ENCODE measurements at regions not wholly inside any gene's neighbourhood (a gene's known extent, or its start where the extent isn't known, plus 50 kb on each side); places are given as distances from the start of the nearest gene placed in this dataset.

DNA sequence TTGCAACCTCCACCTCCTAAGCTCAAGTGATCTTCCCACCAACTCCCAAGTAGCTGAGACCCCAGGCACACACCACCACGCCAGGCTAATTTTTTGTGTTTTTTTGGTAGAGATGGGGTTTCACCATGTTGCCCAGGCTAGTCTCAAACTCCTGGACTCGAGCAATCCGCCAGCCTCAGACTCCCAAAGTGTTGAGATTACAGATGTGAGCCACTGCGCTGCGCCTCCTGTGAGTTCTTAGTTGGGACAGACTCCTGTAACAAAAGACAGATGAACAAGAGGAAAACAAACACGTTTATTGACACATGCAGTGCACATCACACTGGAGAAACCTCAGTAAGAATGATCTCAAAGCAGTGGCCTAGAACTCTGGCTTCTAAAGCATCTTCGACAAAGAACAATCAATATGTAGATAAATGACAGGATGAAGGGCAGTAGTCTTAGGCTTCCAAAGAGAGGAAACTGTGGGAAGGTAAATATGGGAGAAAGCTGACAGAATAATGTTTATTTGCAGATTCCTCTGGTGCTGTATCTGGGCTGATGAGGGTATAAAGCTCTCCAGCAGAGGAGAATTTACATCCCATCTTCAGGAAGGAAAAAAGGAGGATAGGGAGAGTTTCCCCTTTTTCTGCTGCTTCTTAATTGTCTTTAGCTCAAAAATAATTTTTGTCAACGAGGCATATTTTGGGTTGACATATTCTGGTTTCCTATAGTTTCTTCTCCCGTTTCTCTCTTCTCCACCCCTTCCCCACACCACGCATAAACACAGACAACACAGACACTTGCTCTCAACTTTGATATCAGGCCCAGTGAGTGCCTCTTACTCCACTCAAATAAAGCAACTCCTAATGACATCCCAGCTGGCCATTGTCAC lies 84.7 kb upstream of the TNFAIP3 start:
- TF ChIP-seq, protein P1, sequence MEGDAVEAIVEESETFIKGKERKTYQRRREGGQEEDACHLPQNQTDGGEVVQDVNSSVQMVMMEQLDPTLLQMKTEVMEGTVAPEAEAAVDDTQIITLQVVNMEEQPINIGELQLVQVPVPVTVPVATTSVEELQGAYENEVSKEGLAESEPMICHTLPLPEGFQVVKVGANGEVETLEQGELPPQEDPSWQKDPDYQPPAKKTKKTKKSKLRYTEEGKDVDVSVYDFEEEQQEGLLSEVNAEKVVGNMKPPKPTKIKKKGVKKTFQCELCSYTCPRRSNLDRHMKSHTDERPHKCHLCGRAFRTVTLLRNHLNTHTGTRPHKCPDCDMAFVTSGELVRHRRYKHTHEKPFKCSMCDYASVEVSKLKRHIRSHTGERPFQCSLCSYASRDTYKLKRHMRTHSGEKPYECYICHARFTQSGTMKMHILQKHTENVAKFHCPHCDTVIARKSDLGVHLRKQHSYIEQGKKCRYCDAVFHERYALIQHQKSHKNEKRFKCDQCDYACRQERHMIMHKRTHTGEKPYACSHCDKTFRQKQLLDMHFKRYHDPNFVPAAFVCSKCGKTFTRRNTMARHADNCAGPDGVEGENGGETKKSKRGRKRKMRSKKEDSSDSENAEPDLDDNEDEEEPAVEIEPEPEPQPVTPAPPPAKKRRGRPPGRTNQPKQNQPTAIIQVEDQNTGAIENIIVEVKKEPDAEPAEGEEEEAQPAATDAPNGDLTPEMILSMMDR (IDR thresholded peaks at IDR 0.05), result no peak
- no peak for TF ChIP-seq POLR2AphosphoS5 (IDR thresholded peaks at IDR 0.05)

Measured in gastroesophageal sphincter (tissue), 3 donors.